ENCODE measurements at regions not wholly inside any gene's neighbourhood (a gene's known extent, or its start where the extent isn't known, plus 50 kb on each side); places are given as distances from the start of the nearest gene placed in this dataset.

DNA sequence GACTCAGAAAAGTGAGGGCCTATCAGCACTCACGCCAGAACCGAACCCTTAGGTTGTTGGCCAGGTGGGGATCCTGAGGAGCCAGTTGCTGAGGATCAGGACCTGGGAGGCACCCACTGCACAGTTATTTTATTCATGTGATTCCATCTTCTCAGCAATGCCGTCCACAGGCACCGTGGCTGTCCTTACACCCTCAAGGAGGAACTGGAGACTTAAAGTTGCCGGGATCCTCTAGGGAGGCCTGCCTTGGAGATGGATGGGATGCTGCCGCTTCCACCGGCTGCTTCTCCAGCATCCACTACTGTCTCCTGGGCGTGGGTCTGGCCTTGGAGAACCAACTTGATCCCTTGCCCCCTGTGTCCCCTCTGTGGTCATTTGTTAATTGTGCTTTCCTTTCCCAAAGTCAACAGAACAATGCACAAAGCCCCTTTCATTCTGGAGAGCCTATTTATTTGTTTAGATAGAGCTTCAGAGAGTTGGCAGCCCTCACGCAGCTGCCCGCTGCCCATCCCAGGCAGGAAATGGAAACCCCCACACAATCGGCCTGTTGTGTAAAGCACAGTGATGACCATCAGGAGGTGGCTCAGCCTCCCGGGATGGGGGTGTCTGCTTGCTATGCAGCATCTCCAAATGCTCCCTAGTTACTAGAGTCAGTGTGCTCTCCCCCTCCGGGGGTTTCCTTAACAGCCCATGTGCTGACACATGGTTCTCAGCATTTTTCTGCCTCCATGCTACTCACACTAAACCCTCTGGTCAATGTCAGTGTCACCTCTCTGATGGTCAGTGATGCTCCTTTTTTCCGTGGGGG lies 52.9 kb upstream of the IGFBP3 start:
- Mint-ChIP-seq H3K27ac (ENCODE audit: unreplicated experiment) (no peak overlapping the region), H3K4me1 (ENCODE audit: unreplicated experiment) (peaks cover 53% of the 10 kb centered on the region), H3K27me3 (ENCODE audit: unreplicated experiment) (no peaks in the 10 kb centered on the region), H3K36me3 (ENCODE audit: unreplicated experiment) (no peaks in the 10 kb centered on the region), H3K9me3 (ENCODE audit: unreplicated experiment) (no peaks in the 10 kb centered on the region), H3K4me3 (ENCODE audit: unreplicated experiment) (no peak overlapping the region)
- TF ChIP-seq, protein P1, sequence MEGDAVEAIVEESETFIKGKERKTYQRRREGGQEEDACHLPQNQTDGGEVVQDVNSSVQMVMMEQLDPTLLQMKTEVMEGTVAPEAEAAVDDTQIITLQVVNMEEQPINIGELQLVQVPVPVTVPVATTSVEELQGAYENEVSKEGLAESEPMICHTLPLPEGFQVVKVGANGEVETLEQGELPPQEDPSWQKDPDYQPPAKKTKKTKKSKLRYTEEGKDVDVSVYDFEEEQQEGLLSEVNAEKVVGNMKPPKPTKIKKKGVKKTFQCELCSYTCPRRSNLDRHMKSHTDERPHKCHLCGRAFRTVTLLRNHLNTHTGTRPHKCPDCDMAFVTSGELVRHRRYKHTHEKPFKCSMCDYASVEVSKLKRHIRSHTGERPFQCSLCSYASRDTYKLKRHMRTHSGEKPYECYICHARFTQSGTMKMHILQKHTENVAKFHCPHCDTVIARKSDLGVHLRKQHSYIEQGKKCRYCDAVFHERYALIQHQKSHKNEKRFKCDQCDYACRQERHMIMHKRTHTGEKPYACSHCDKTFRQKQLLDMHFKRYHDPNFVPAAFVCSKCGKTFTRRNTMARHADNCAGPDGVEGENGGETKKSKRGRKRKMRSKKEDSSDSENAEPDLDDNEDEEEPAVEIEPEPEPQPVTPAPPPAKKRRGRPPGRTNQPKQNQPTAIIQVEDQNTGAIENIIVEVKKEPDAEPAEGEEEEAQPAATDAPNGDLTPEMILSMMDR (IDR thresholded peaks at IDR 0.05) = no peak
- no peak for DNase-seq (ENCODE audit: extremely low spot score, unreplicated experiment)

- no peak for DNase-seq (ENCODE audit: extremely low spot score, unreplicated experiment)
- no peaks in the 10 kb centered on the region for H3K9me3 Mint-ChIP-seq (ENCODE audit: unreplicated experiment)
- no peak overlapping the region for H3K27ac Mint-ChIP-seq (ENCODE audit: unreplicated experiment)
- no peaks in the 10 kb centered on the region for H3K27me3 Mint-ChIP-seq (ENCODE audit: unreplicated experiment)
- no peaks in the 10 kb centered on the region for H3K36me3 Mint-ChIP-seq (ENCODE audit: unreplicated experiment)
- TF ChIP-seq, protein P1 (IDR thresholded peaks at IDR 0.05) = no peak
- H3K4me3 Mint-ChIP-seq (ENCODE audit: unreplicated experiment) = no peak overlapping the region
- H3K4me1 Mint-ChIP-seq (ENCODE audit: unreplicated experiment) = peaks cover 41% of the 10 kb centered on the region
These were observed 51.7 kb upstream of the IGFBP3 start for GRCh38 chr7:45972629-45973312.

DNA sequence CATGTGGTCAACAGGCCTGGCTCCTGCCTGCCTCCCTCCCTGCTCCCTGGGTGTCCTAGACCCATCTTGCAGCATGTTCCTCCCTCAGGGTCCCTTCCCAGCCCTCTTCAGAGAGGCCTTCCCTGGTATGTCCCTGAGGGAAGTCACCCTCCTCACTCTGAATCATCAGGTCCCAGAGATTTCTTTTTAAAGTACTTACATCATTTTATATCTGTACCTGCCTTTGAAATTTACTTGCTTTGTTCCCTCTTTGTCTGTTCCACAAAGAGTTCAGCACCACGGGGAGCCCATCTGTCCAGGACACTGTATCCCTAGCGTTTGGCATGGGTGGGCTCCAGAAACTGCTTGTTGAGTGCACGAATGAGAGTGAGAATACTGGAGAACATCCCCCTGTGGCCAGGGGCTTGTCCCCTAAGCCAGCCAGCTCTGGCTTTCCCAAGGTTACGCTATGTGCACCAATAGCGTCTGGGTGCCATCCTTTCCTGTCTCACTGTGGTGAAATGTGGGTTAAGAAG lies 50.6 kb upstream of the IGFBP3 start:
- TF ChIP-seq, protein P1 (IDR thresholded peaks at IDR 0.05) = no peak
- Mint-ChIP-seq H3K4me1 (ENCODE audit: unreplicated experiment) (peaks cover 31% of the 10 kb centered on the region), H3K27me3 (ENCODE audit: unreplicated experiment) (no peaks in the 10 kb centered on the region), H3K4me3 (ENCODE audit: unreplicated experiment) (no peak overlapping the region), H3K9me3 (ENCODE audit: unreplicated experiment) (no peaks in the 10 kb centered on the region), H3K36me3 (ENCODE audit: unreplicated experiment) (no peaks in the 10 kb centered on the region), H3K27ac (ENCODE audit: unreplicated experiment) (no peak overlapping the region)
- no peak for DNase-seq (ENCODE audit: extremely low spot score, unreplicated experiment)

DNA sequence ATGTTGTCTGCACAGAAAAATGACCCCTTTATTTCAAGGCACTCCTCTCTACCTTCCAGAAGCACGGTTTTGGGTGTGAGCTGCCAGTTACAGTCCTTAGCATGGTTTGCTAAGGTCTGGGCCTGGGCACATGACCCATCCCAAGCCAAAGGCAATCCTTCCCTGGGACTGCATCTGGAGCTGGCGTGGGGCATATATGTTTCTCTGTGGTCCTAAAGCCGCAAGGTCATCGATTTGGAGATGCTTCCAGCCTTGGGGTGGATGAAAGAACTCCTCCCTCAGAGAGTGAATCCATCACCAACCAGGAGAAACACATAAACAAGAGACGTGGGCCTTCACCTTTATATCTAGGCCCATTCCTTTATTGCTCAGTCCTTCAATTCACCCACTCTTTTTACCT lies 50.1 kb upstream of the IGFBP3 start:
- no peaks in the 10 kb centered on the region for H3K9me3 Mint-ChIP-seq (ENCODE audit: unreplicated experiment)
- no peaks in the 10 kb centered on the region for H3K36me3 Mint-ChIP-seq (ENCODE audit: unreplicated experiment)
- DNase-seq (ENCODE audit: extremely low spot score, unreplicated experiment) = no peak
- H3K27ac Mint-ChIP-seq (ENCODE audit: unreplicated experiment) = peak overlapping the region; percentile 61
- TF ChIP-seq, protein P1 (IDR thresholded peaks at IDR 0.05) = no peak
- H3K27me3 Mint-ChIP-seq (ENCODE audit: unreplicated experiment) = no peaks in the 10 kb centered on the region
- peaks cover 30% of the 10 kb centered on the region for H3K4me1 Mint-ChIP-seq (ENCODE audit: unreplicated experiment)
- H3K4me3 Mint-ChIP-seq (ENCODE audit: unreplicated experiment) = no peak overlapping the region
